Adipocyte (in vitro differentiated cells): ENCODE measurements at regions not wholly inside any gene's neighbourhood (a gene's known extent, or its start where the extent isn't known, plus 50 kb on each side); places are given as distances from the start of the nearest gene placed in this dataset.
"Not testable (repeated sequence)": the region's sequence is repeated elsewhere in the genome, so short reads cannot be mapped to it uniquely, and the experiment has no call there.

Source experiments
- DNase-seq: peaks from one replicate; pipeline ENCODE4 v3.0.0-alpha.2; 2015; ENCODE audit warnings: low read depth
- H3K27me3 ChIP-seq: replicated peaks from 2 replicates; pipeline ENCODE4 v1.7.0; 2013; ENCODE audit warnings: mild to moderate bottlenecking, low read length, moderate library complexity; ENCODE audit not compliant: control insufficient read depth, insufficient read depth
- H3K36me3 ChIP-seq: 2 replicates; pipeline ENCODE4 v1.7.0; 2013; ENCODE audit warnings: low read length, mild to moderate bottlenecking, moderate library complexity; ENCODE audit not compliant: control insufficient read depth, insufficient read depth, severe bottlenecking
- H3K4me1 ChIP-seq: 2 replicates; pipeline ENCODE4 v1.7.0; 2013; ENCODE audit warnings: mild to moderate bottlenecking, low read length, moderate library complexity; ENCODE audit not compliant: control insufficient read depth, insufficient read depth
- H3K4me3 ChIP-seq: 2 replicates; pipeline ENCODE4 v1.7.0; 2013; ENCODE audit warnings: mild to moderate bottlenecking, low read length, moderate library complexity
- H3K9ac ChIP-seq: 2 replicates; pipeline ENCODE4 v1.7.0; 2013; ENCODE audit warnings: mild to moderate bottlenecking, low read length, moderate library complexity
- H3K9me3 ChIP-seq: 2 replicates; pipeline ENCODE4 v1.7.0; 2013; ENCODE audit warnings: mild to moderate bottlenecking, low read length, moderate library complexity; ENCODE audit not compliant: control insufficient read depth

DNA sequence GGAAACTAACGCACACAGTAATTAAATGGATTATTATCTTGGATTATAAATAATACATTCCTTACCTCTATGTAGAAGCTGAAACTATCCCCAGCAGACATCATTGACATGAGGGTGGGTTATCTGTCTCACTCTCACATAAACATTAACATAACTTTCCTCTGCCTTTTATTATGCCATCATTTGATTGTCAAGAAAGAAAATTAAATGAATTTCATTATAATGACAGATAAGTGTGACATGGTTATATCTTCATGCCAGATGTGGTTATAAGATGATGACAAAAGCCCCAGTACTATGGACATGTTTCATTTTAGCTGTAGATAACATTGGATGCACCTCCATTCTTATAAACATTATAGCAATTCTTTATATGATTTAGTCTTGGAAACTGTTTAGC, 476.5 kb downstream of the KCNT2 start:
- no peak overlapping the region for H3K9ac ChIP-seq
- no peak for DNase-seq
- no peaks in the 10 kb centered on the region for H3K9me3 ChIP-seq
- H3K27me3 ChIP-seq = no peaks in the 10 kb centered on the region
- H3K4me1 ChIP-seq = peaks cover 8% of the 10 kb centered on the region
- no peaks in the 10 kb centered on the region for H3K36me3 ChIP-seq
- no peak overlapping the region for H3K4me3 ChIP-seq

GRCh38 chr1:196128835-196129234, 479.4 kb downstream of the KCNT2 start:
- H3K36me3 ChIP-seq = no peaks in the 10 kb centered on the region
- H3K4me1 ChIP-seq = peaks cover 8% of the 10 kb centered on the region
- H3K27me3 ChIP-seq = no peaks in the 10 kb centered on the region
- H3K4me3 ChIP-seq = no peak overlapping the region
- no peaks in the 10 kb centered on the region for H3K9me3 ChIP-seq
- no peak overlapping the region for H3K9ac ChIP-seq
- DNase-seq = peak; percentile 16

DNA sequence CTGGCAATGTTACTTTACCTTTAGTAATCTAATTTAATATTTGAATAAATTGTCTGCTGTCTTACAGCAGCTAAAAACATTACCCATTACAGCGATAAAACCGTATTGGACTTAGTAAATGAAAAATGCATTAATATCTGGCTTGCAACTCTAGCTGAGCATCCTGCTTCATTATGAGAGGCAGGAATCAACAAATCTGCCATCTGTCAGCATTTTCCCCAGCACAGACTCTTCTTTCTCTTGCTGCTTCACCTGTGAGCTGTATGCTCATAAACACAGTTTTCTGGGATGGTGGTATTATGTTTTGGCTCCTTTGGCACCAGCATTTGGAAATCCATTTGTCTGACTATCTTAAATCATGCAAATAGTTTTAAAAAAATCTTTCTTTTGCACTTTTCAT, 487.1 kb downstream of the KCNT2 start:
- no peak for DNase-seq
- Histone ChIP-seq H3K4me1 (peaks cover 3% of the 10 kb centered on the region), H3K27me3 (no peaks in the 10 kb centered on the region), H3K9ac (no peak overlapping the region), H3K36me3 (no peaks in the 10 kb centered on the region), H3K4me3 (no peak overlapping the region), H3K9me3 (no peaks in the 10 kb centered on the region)

GRCh38 chr1:196115646-196116045, 492.6 kb downstream of the KCNT2 start:
- Histone ChIP-seq H3K27me3 (no peaks in the 10 kb centered on the region), H3K9me3 (no peaks in the 10 kb centered on the region), H3K36me3 (no peaks in the 10 kb centered on the region), H3K4me1 (peaks cover 17% of the 10 kb centered on the region), H3K9ac (no peak overlapping the region), H3K4me3 (no peak overlapping the region)
- peak; percentile 92 for DNase-seq

DNA sequence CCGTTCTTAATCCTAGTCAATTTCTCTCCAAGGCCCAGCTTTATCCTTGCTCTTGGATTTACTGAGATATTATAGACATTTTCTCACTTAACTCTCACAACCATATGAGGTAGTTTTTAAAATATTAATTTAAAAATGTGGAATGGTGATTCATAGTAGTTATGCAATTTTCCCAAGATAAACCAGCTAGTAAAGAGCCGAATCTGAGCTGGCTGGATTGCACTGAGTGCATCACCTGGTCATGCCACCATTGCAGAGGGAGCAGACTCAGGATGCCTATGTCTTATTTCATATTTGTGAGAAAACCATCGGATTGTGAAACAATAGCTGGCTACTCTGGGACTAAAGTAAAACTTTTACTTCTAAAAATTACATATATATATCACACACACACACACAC, 494.0 kb downstream of the KCNT2 start:
- Histone ChIP-seq H3K36me3 (no peaks in the 10 kb centered on the region), H3K9ac (no peak overlapping the region), H3K4me3 (no peak overlapping the region), H3K4me1 (peaks cover 17% of the 10 kb centered on the region), H3K27me3 (no peaks in the 10 kb centered on the region), H3K9me3 (no peaks in the 10 kb centered on the region)
- peak; percentile 58 for DNase-seq

DNA sequence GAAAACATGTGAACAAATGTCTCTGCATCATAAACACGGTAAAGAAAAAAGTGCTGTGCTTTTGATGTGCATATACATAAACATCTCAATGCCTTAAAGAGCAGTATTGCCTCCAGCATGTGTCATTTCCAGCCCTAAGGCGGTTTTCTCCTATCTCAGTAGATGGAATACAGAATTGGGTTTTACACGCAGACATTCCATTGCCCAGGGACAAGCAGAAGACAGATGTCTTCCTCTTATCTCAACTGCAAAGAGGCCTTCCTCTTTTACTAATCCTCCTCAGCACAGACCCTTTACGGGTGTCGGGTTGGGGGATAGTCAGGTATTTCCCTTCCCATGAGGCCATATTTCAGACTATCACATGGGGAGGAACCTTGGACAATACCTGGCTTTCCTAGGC, 499.2 kb downstream of the KCNT2 start:
- H3K36me3 ChIP-seq, H3K27me3 ChIP-seq, H3K4me1 ChIP-seq, DNase-seq, H3K9me3 ChIP-seq, H3K9ac ChIP-seq, H3K4me3 ChIP-seq: not testable (repeated sequence)

GRCh38 chr1:196105901-196106300, 502.3 kb downstream of the KCNT2 start:
- no peaks in the 10 kb centered on the region for H3K36me3 ChIP-seq
- no peaks in the 10 kb centered on the region for H3K9me3 ChIP-seq
- H3K27me3 ChIP-seq = no peaks in the 10 kb centered on the region
- H3K9ac ChIP-seq = no peak overlapping the region
- no peak overlapping the region for H3K4me3 ChIP-seq
- H3K4me1 ChIP-seq = no peaks in the 10 kb centered on the region
- DNase-seq = peak; percentile 32

DNA sequence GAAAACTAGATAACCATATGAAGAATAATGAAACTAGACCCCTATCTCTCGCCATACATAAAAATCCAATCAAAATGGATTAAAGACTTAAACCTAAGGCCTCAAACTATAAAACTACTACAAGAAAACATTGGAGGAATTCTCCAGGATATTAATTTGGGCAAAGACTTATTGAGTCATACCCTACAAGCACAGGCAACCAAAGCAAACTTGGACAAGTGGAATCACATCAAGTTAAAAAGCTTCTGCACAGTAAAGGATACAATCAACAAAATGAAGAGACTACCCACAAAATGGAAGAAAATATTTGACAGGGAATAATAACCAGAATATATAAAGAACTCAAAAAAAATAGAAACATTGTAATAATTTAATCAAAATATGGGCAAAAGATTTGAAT, 505.4 kb downstream of the KCNT2 start:
- H3K27me3 ChIP-seq = no peaks in the 10 kb centered on the region
- no peaks in the 10 kb centered on the region for H3K4me1 ChIP-seq
- DNase-seq = no peak
- no peaks in the 10 kb centered on the region for H3K9me3 ChIP-seq
- H3K9ac ChIP-seq = no peak overlapping the region
- H3K4me3 ChIP-seq = no peak overlapping the region
- H3K36me3 ChIP-seq = no peaks in the 10 kb centered on the region

- no peak overlapping the region for H3K9ac ChIP-seq
- no peaks in the 10 kb centered on the region for H3K4me1 ChIP-seq
- H3K4me3 ChIP-seq = no peak overlapping the region
- DNase-seq = no peak
- H3K9me3 ChIP-seq = no peaks in the 10 kb centered on the region
- H3K27me3 ChIP-seq = no peaks in the 10 kb centered on the region
- no peaks in the 10 kb centered on the region for H3K36me3 ChIP-seq
Measured at GRCh38 chr1:196098000-196098399, 510.2 kb downstream of the KCNT2 start.

- Histone ChIP-seq H3K27me3 (no peaks in the 10 kb centered on the region), H3K4me3 (no peak overlapping the region), H3K9me3 (no peaks in the 10 kb centered on the region), H3K9ac (no peak overlapping the region), H3K4me1 (no peaks in the 10 kb centered on the region), H3K36me3 (no peaks in the 10 kb centered on the region)
- no peak for DNase-seq
Measured at GRCh38 chr1:196094821-196095220, 513.4 kb downstream of the KCNT2 start.

- H3K9me3 ChIP-seq = no peaks in the 10 kb centered on the region
- no peak for DNase-seq
- H3K9ac ChIP-seq = no peak overlapping the region
- no peaks in the 10 kb centered on the region for H3K27me3 ChIP-seq
- no peak overlapping the region for H3K4me3 ChIP-seq
- H3K4me1 ChIP-seq = no peaks in the 10 kb centered on the region
- no peaks in the 10 kb centered on the region for H3K36me3 ChIP-seq
Measured at GRCh38 chr1:196091397-196092135, 516.7 kb downstream of the KCNT2 start.

- DNase-seq = no peak
- Histone ChIP-seq H3K9me3 (no peaks in the 10 kb centered on the region), H3K27me3 (no peaks in the 10 kb centered on the region), H3K36me3 (no peaks in the 10 kb centered on the region), H3K4me3 (no peak overlapping the region), H3K4me1 (no peaks in the 10 kb centered on the region), H3K9ac (no peak overlapping the region)
Measured at GRCh38 chr1:196090226-196090625, 518.0 kb downstream of the KCNT2 start.
